IMR-90 (cell line): ENCODE measurements at regions not wholly inside any gene's neighbourhood (a gene's known extent, or its start where the extent isn't known, plus 50 kb on each side); places are given as distances from the start of the nearest gene placed in this dataset.

Source experiments
- ATAC-seq: fragments of 200-7000 bp; cut with Tn5 transposase; 2 replicates; pipeline ENCODE4 v1.9.1; 2020; ENCODE audit warnings: low read depth, mild to moderate bottlenecking, moderate library complexity
- BruUV-seq: library from RNA; stranded (reverse); fragments of 400-500 nt; replicated peaks from 2 replicates; lab custom pipeline; 2021; lab: Mats Ljungman, UMichigan
- CTCF ChIA-PET: fragments of 300-600 bp; formaldehyde crosslinking; extraction: SDS; loops from one replicate; lab custom pipeline; 2021; ENCODE audit warnings: antibody characterized with exemption; lab: Yijun Ruan, JAX
- POLR2A ChIA-PET: fragments of 300-600 bp; sonication (Branson Sonifier 250); formaldehyde crosslinking; loops from one replicate; lab custom pipeline; 2022; ENCODE audit warnings: antibody characterized with exemption; ENCODE audit not compliant: unreplicated experiment; lab: Charles Lee
- DNase-seq: peaks from one replicate; pipeline ENCODE4 v3.0.0; 2013
- H2AFZ ChIP-seq: replicated peaks from 2 replicates; pipeline ENCODE3; 2013; ENCODE audit warnings: low read length, mild to moderate bottlenecking; ENCODE audit not compliant: poor library complexity
- H2AK5ac ChIP-seq: 2 replicates; pipeline ENCODE4 v1.6.1; 2013; ENCODE audit warnings: low read depth, low read length, inconsistent platforms
- H2AK9ac ChIP-seq: replicated peaks from 2 replicates; pipeline ENCODE3; 2013; ENCODE audit warnings: mild to moderate bottlenecking, low read depth, low read length, moderate library complexity; ENCODE audit not compliant: poor library complexity
- H2BK120ac ChIP-seq: 2 replicates; pipeline ENCODE4 v1.6.1; 2013; ENCODE audit warnings: low read depth, low read length, inconsistent platforms
- H2BK15ac ChIP-seq: 3 replicates; pipeline ENCODE4 v1.6.1; 2013; ENCODE audit warnings: low read depth, low read length, inconsistent platforms
- H2BK20ac ChIP-seq: 2 replicates; pipeline ENCODE4 v1.6.1; 2013; ENCODE audit warnings: low read depth, mild to moderate bottlenecking, inconsistent platforms, low read length, moderate library complexity
- H2BK5ac ChIP-seq: 2 replicates; pipeline ENCODE4 v1.6.1; 2013; ENCODE audit warnings: mild to moderate bottlenecking, low read depth, low read length, inconsistent platforms; ENCODE audit not compliant: poor library complexity, severe bottlenecking
- H3K14ac ChIP-seq: replicated peaks from 2 replicates; pipeline ENCODE4 v1.6.1; 2013; ENCODE audit warnings: low read depth, low read length, inconsistent platforms
- H3K18ac ChIP-seq: 2 replicates; pipeline ENCODE4 v1.6.1; 2013; ENCODE audit warnings: low read depth, low read length, control low read depth
- H3K23ac ChIP-seq: 2 replicates; pipeline ENCODE4 v1.6.1; 2013; ENCODE audit warnings: low read depth, low read length, inconsistent platforms
- H3K27ac ChIP-seq: 2 replicates; pipeline ENCODE4 v1.5.1; 2013; ENCODE audit warnings: mild to moderate bottlenecking, control low read depth, low read length; ENCODE audit not compliant: insufficient read depth
- H3K27me3 ChIP-seq: 2 replicates; pipeline ENCODE4 v1.6.1; 2013; ENCODE audit warnings: low read length; ENCODE audit not compliant: control insufficient read depth, insufficient read depth
- H3K36me3 ChIP-seq: 2 replicates; pipeline ENCODE4 v1.6.1; 2013; ENCODE audit warnings: low read length, mixed read lengths; ENCODE audit not compliant: control insufficient read depth, insufficient read depth
- H3K4ac ChIP-seq: 2 replicates; pipeline ENCODE4 v1.6.1; 2013; ENCODE audit warnings: low read depth, low read length, inconsistent platforms
- H3K4me1 ChIP-seq: 2 replicates; pipeline ENCODE4 v1.6.1; 2013; ENCODE audit warnings: low read length, mixed read lengths; ENCODE audit not compliant: control insufficient read depth, insufficient read depth
- H3K4me2 ChIP-seq: 2 replicates; pipeline ENCODE4 v1.6.1; 2013; ENCODE audit warnings: low read depth, mild to moderate bottlenecking, control low read depth, low read length, moderate library complexity
- H3K4me3 ChIP-seq: 2 replicates; pipeline ENCODE4 v1.5.1; 2013; ENCODE audit warnings: low read depth, mild to moderate bottlenecking, control low read depth, low read length, moderate library complexity; ENCODE audit not compliant: insufficient read depth
- H3K56ac ChIP-seq: 2 replicates; pipeline ENCODE4 v1.6.1; 2013; ENCODE audit warnings: low read length, inconsistent platforms; ENCODE audit not compliant: insufficient read depth; ENCODE audit errors: extremely low read depth
- H3K79me1 ChIP-seq, 2 experiments: 2 replicates each; pipeline ENCODE4 v1.6.1; 2013; ENCODE audit warnings: low read length in 2 of 2, inconsistent platforms in 1 of 2, low read depth in 1 of 2
- H3K9ac ChIP-seq: 2 replicates; pipeline ENCODE4 v1.6.1; 2013; ENCODE audit warnings: low read depth, low read length, control low read depth
- H3K9me1 ChIP-seq: 2 replicates; pipeline ENCODE4 v1.6.1; 2013; ENCODE audit warnings: low read length, inconsistent platforms; ENCODE audit not compliant: insufficient read depth
- H3K9me3 ChIP-seq: 2 replicates; pipeline ENCODE4 v1.6.1; 2013; ENCODE audit warnings: low read length; ENCODE audit not compliant: control insufficient read depth, insufficient read depth
- H4K20me1 ChIP-seq: 2 replicates; pipeline ENCODE4 v1.6.1; 2013; ENCODE audit warnings: low read length, inconsistent platforms; ENCODE audit not compliant: insufficient read depth
- H4K5ac ChIP-seq: 2 replicates; pipeline ENCODE4 v1.6.1; 2013; ENCODE audit warnings: mild to moderate bottlenecking, low read depth, low read length, control low read depth
- H4K8ac ChIP-seq, 2 experiments: 2 replicates each; pipeline ENCODE4 v1.6.1; 2013; ENCODE audit warnings: low read depth in 2 of 2, low read length in 2 of 2, control low read depth in 1 of 2, inconsistent platforms in 1 of 2
- H4K91ac ChIP-seq: 2 replicates; pipeline ENCODE4 v1.6.1; 2013; ENCODE audit warnings: low read depth, low read length, inconsistent platforms; ENCODE audit not compliant: insufficient read depth
- BHLHE40 ChIP-seq: fragments of 150-350 bp; IDR thresholded peaks from 2 replicates; pipeline ENCODE4 v1.6.1; 2016; ENCODE audit warnings: mild to moderate bottlenecking, low read depth, low read length
- CTCF ChIP-seq: conservative IDR thresholded peaks from 2 replicates; pipeline ENCODE4 v1.5.1; 2012; ENCODE audit warnings: mild to moderate bottlenecking, low read depth, low read length, improper control_type of control experiment
- FOS ChIP-seq: fragments of 150-350 bp; IDR thresholded peaks from 2 replicates; pipeline ENCODE4 v1.6.1; 2016; ENCODE audit warnings: low read depth, low read length
- MAZ ChIP-seq: IDR thresholded peaks from 2 replicates; pipeline ENCODE4 v1.6.1; 2012; ENCODE audit warnings: low read depth, mild to moderate bottlenecking, low read length, improper control_type of control experiment, moderate library complexity, borderline replicate concordance
- POLR2A ChIP-seq: IDR thresholded peaks from 2 replicates; pipeline ENCODE4 v1.6.1; 2012; ENCODE audit warnings: mild to moderate bottlenecking, low read depth, low read length
- RFX5 ChIP-seq: IDR thresholded peaks from 2 replicates; pipeline ENCODE4 v1.8.0; 2012; ENCODE audit warnings: low read depth, mild to moderate bottlenecking, low read length, moderate library complexity
- SMC3 ChIP-seq: fragments of 150-350 bp; IDR thresholded peaks from 2 replicates; pipeline ENCODE4 v1.6.1; 2016; ENCODE audit warnings: low read depth, mild to moderate bottlenecking, antibody characterized with exemption, low read length, moderate library complexity
- USF2 ChIP-seq: fragments of 150-350 bp; IDR thresholded peaks from 2 replicates; pipeline ENCODE4 v1.6.1; 2017; ENCODE audit warnings: mild to moderate bottlenecking, antibody characterized with exemption, low read length, low read depth
- WGBS, 2 experiments: methylation state at CpG; one replicate each; pipeline versions ENCODE4 v1.1.5 to v1.1.7; 2013; ENCODE audit warnings: missing lambda C conversion rate in 2 of 2; ENCODE audit not compliant: insufficient read length in 1 of 2; ENCODE audit errors: extremely low coverage in 2 of 2; 5-methylcytosine and 5-hydroxymethylcytosine counted together
- dilution Hi-C: fragments of 300-500 bp; cut with HindIII; formaldehyde crosslinking; loops from one replicate; pipeline ENCODE4 v1.14.3; 2018; ENCODE audit warnings: low sequenced_read_pairs; ENCODE audit not compliant: unreplicated experiment
- in situ Hi-C: fragments of 300-500 bp; cut with MboI; formaldehyde crosslinking; loops from 3 replicates; pipeline ENCODE4 v1.14.3; 2019; ENCODE audit warnings: low sequenced_read_pairs, inconsistent platforms, mixed read lengths
- intact Hi-C: fragments of 100-400 bp; cut with micrococcal nuclease; formaldehyde crosslinking; loops from 2 replicates; pipeline ENCODE4 v1.10.0; 2022
- TF ChIP-seq, protein P1 (sequence below): fragments of 150-350 bp; IDR thresholded peaks from 2 replicates; pipeline ENCODE4 v1.6.1; 2016; ENCODE audit warnings: low read depth, mild to moderate bottlenecking, low read length, moderate library complexity, borderline replicate concordance

DNA sequence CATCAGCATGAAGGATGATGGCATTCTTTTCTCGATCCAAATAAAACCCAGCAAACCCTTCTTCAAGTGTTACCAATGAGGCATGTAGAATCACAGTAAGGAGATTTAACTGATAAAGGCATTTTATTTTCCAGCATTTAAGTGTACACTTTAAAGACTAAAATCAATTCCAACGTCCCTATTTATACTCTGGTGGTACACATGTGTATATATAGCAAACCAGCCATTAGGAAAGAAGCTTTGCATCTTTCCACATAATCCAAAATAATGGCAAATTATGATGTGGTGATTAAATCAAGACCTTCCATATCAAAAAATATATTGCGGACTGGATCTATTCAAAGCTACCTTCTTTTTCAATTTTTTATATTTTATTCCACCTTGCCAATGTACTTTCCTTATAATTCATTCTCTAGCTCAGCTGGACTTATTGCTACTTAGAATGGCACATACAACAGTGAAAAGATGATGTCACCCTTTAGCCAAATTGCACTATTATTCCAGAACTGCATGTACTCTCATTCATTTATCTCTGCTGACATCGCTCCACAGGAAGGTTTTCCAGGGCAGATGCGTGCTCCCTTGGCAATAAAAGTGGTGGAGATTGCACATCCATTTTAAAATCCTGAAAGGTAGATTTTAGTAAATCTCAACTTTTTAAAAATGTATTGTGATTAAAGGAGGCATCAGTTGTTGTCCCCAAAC, 63.3 kb upstream of the SLC30A5 start:
- H2AK5ac ChIP-seq: no peak overlapping the region
- H3K56ac ChIP-seq: no peak overlapping the region
- H3K4me3 ChIP-seq: no peak overlapping the region
- POLR2A ChIA-PET: no interaction called here
- H3K9ac ChIP-seq: no peak overlapping the region
- dilution Hi-C loops (no loop called here), in situ Hi-C loops (no loop called here), intact Hi-C loops (no loop called here)
- H3K18ac ChIP-seq: no peak overlapping the region
- CTCF ChIA-PET: interaction anchor here (0.5 kb wide), 1 partner anchor 25 kb away, joined by 5 read pairs; no protein-coding TSS in a partner anchor
- H3K79me1 ChIP-seq: no peaks in the 10 kb centered on the region
- H3K4me1 ChIP-seq: no peaks in the 10 kb centered on the region
- H4K5ac ChIP-seq: no peak overlapping the region
- no peak overlapping the region for H3K4ac ChIP-seq
- no peak overlapping the region for H3K23ac ChIP-seq
- H3K9me1 ChIP-seq: no peaks in the 10 kb centered on the region
- no peak overlapping the region for H4K91ac ChIP-seq
- no peak overlapping the region for H4K8ac ChIP-seq
- H3K4me2 ChIP-seq: no peak overlapping the region
- peaks cover 16% of the 10 kb centered on the region for H3K27me3 ChIP-seq
- DNase-seq (peak; percentile 16), ATAC-seq (no peak)
- TF ChIP-seq USF2: no peak
- TF ChIP-seq CTCF: no peak
- TF ChIP-seq POLR2A: no peak
- TF ChIP-seq RFX5: no peak
- TF ChIP-seq BHLHE40: no peak
- TF ChIP-seq, protein P1, sequence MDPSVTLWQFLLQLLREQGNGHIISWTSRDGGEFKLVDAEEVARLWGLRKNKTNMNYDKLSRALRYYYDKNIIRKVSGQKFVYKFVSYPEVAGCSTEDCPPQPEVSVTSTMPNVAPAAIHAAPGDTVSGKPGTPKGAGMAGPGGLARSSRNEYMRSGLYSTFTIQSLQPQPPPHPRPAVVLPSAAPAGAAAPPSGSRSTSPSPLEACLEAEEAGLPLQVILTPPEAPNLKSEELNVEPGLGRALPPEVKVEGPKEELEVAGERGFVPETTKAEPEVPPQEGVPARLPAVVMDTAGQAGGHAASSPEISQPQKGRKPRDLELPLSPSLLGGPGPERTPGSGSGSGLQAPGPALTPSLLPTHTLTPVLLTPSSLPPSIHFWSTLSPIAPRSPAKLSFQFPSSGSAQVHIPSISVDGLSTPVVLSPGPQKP: no peak
- TF ChIP-seq MAZ: no peak
- TF ChIP-seq FOS: no peak
- no peak for TF ChIP-seq SMC3
- no TSS peak for BruUV-seq
- H2AK9ac ChIP-seq: no peak overlapping the region
- no peak overlapping the region for H3K14ac ChIP-seq
- no peak overlapping the region for H2BK20ac ChIP-seq
- no peak overlapping the region for H2BK5ac ChIP-seq
- H2BK15ac ChIP-seq: no peak overlapping the region
- H3K9me3 ChIP-seq: no peaks in the 10 kb centered on the region
- H2BK120ac ChIP-seq: no peak overlapping the region
- no CpG with 5 or more reads among the region's 5 CpGs for WGBS, 2 experiments
- no peak overlapping the region for H3K27ac ChIP-seq
- no peaks in the 10 kb centered on the region for H3K36me3 ChIP-seq
- no peak overlapping the region for H2AFZ ChIP-seq
- no peaks in the 10 kb centered on the region for H4K20me1 ChIP-seq
